Liver (tissue), 8 donors: ENCODE measurements at regions not wholly inside any gene's neighbourhood (a gene's known extent, or its start where the extent isn't known, plus 50 kb on each side); places are given as distances from the start of the nearest gene placed in this dataset.

Experiments
- DNase-seq: peaks from one replicate; pipeline ENCODE4 v3.0.0-alpha.2; 2017; ENCODE audit warnings: low spot score
- H3K27ac ChIP-seq, 2 donors: one replicate each; pipeline ENCODE4 v1.7.0; 2013; ENCODE audit warnings: inconsistent platforms in 2 of 2, low read length in 2 of 2, control low read depth in 1 of 2, low read depth in 1 of 2, mild to moderate bottlenecking in 1 of 2
- H3K27me3 ChIP-seq, 4 donors: one replicate each; pipeline versions ENCODE4 v1.6.1 to v1.7.0; 2013; ENCODE audit warnings: low read length in 3 of 4, inconsistent platforms in 1 of 4, mild to moderate bottlenecking in 1 of 4, moderate library complexity in 1 of 4; ENCODE audit not compliant: control insufficient read depth in 4 of 4, insufficient read depth in 4 of 4
- H3K36me3 ChIP-seq, 4 donors: one replicate each; pipeline versions ENCODE4 v1.6.1 to v1.7.0; 2013; ENCODE audit warnings: low read length in 3 of 4, mild to moderate bottlenecking in 3 of 4, low read depth in 1 of 4, moderate library complexity in 1 of 4; ENCODE audit not compliant: control insufficient read depth in 4 of 4, insufficient read depth in 3 of 4
- H3K4me1 ChIP-seq, 4 donors: one replicate each; pipeline versions ENCODE4 v1.6.1 to v1.7.0; 2013; ENCODE audit warnings: low read length in 3 of 4, mild to moderate bottlenecking in 3 of 4, moderate library complexity in 1 of 4; ENCODE audit not compliant: control insufficient read depth in 4 of 4, insufficient read depth in 4 of 4
- H3K4me3 ChIP-seq, 3 donors: one replicate each; pipeline versions ENCODE4 v1.6.1 to v1.7.0; 2013; ENCODE audit warnings: low read length in 3 of 3, control low read depth in 1 of 3, low read depth in 1 of 3, mild to moderate bottlenecking in 1 of 3
- H3K9ac ChIP-seq, 2 donors: one replicate each; pipeline ENCODE4 v1.7.0; 2013; ENCODE audit warnings: low read length in 2 of 2, mild to moderate bottlenecking in 2 of 2, moderate library complexity in 2 of 2, control low read depth in 1 of 2, low read depth in 1 of 2
- H3K9me3 ChIP-seq, 4 donors: one replicate each; pipeline versions ENCODE4 v1.6.1 to v1.7.0; 2013; ENCODE audit warnings: low read length in 3 of 4; ENCODE audit not compliant: control insufficient read depth in 4 of 4
- EGR1 ChIP-seq, 2 donors: IDR thresholded peaks; 2 replicates each; pipeline ENCODE4 v1.6.1; 2016 to 2018; ENCODE audit warnings: antibody characterized with exemption in 2 of 2, low read depth in 2 of 2
- FOXA1 ChIP-seq: IDR thresholded peaks from 2 replicates; pipeline ENCODE4 v1.6.1; 2016; ENCODE audit warnings: antibody characterized with exemption
- FOXA2 ChIP-seq: IDR thresholded peaks from 2 replicates; pipeline ENCODE4 v1.6.1; 2016; ENCODE audit warnings: antibody characterized with exemption
- GABPA ChIP-seq, 2 donors: IDR thresholded peaks in 1 of 2; conservative IDR thresholded peaks in 1 of 2; 2 replicates each; pipeline ENCODE4 v1.6.1; 2016; ENCODE audit warnings: antibody characterized with exemption in 2 of 2, mild to moderate bottlenecking in 1 of 2, moderate library complexity in 1 of 2
- HNF4A ChIP-seq, 2 donors: conservative IDR thresholded peaks; 2 replicates each; pipeline ENCODE4 v1.6.1; 2016; ENCODE audit warnings: antibody characterized with exemption in 2 of 2, mild to moderate bottlenecking in 2 of 2
- HNF4G ChIP-seq: IDR thresholded peaks from 2 replicates; pipeline ENCODE4 v1.6.1; 2016; ENCODE audit warnings: antibody characterized with exemption
- JUND ChIP-seq, 2 donors: IDR thresholded peaks; 2 replicates each; pipeline ENCODE4 v1.6.1; 2016; ENCODE audit warnings: antibody characterized with exemption in 2 of 2
- NR2F2 ChIP-seq: IDR thresholded peaks from 2 replicates; pipeline ENCODE4 v1.6.1; 2016; ENCODE audit warnings: antibody characterized with exemption
- RAD21 ChIP-seq, 2 donors: IDR thresholded peaks; 2 replicates each; pipeline ENCODE4 v1.6.1; 2016; ENCODE audit warnings: antibody characterized with exemption in 2 of 2, mild to moderate bottlenecking in 2 of 2
- RXRA ChIP-seq, 2 donors: IDR thresholded peaks; 2 replicates each; pipeline ENCODE4 v1.6.1; 2017 to 2018; ENCODE audit warnings: antibody characterized with exemption in 2 of 2, mild to moderate bottlenecking in 1 of 2
- SP1 ChIP-seq: IDR thresholded peaks from 2 replicates; pipeline ENCODE4 v1.6.1; 2018; ENCODE audit warnings: antibody characterized with exemption, mild to moderate bottlenecking
- TAF1 ChIP-seq: conservative IDR thresholded peaks from 2 replicates; pipeline ENCODE4 v1.6.1; 2016; ENCODE audit warnings: antibody characterized with exemption, mild to moderate bottlenecking
- YY1 ChIP-seq: IDR thresholded peaks from 2 replicates; pipeline ENCODE4 v1.6.1; 2016; ENCODE audit warnings: antibody characterized with exemption, mild to moderate bottlenecking
- WGBS: extraction: QIAGEN DNeasy Blood & Tissue Kit; methylation state at CpG from one replicate; pipeline ENCODE4 v1.1.7; 2013; 5-methylcytosine and 5-hydroxymethylcytosine counted together
- TF ChIP-seq, protein P1 (sequence below): fragments of 150-350 bp; IDR thresholded peaks from 2 replicates; pipeline ENCODE4 v1.5.1; 2017; ENCODE audit warnings: improper control_type of control experiment, low read depth, low read length; ENCODE audit not compliant: missing input control
- TF ChIP-seq, protein P2 (sequence below): IDR thresholded peaks from 2 replicates; pipeline ENCODE4 v1.6.1; 2016; ENCODE audit warnings: antibody characterized with exemption, mild to moderate bottlenecking
- TF ChIP-seq, protein P3 (sequence below): IDR thresholded peaks from 2 replicates; pipeline ENCODE4 v1.6.1; 2016; ENCODE audit warnings: antibody characterized with exemption
- TF ChIP-seq, protein P4 (sequence below): IDR thresholded peaks from 2 replicates; pipeline ENCODE4 v1.6.1; 2016; ENCODE audit warnings: antibody characterized with exemption
- TF ChIP-seq, protein P5 (sequence below): IDR thresholded peaks from 2 replicates; pipeline ENCODE4 v1.6.1; 2016; ENCODE audit warnings: antibody characterized with exemption
- donor health status: healthy.
- donor health status: healthy.
- donor health status: healthy.
- donor health status: healthy.
- donor health status: healthy.

DNA sequence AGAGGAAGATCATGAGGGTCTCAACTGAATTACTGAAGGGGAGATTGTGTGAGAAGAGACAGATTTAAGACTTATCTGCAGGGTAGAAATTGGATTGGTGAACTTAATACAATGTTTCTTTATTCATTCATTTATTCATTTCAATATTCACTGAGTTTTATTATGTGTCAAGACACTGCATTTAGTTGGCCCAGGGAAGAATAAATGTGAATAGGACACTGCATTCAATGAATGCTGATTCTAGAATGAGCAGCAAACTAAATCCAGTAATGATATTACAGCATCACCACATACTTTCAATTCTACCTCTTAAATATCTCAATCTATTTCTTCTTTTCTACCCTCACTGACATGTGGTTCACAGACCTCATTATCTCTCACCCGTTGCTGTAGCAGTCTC is 149.0 kb upstream of the TACR1 start:
- 66% methylated on average over 1 of the region's 1 CpG for WGBS
- Histone ChIP-seq H3K4me3 (no peak overlapping the region), H3K4me1 (no peaks in the 10 kb centered on the region), H3K27me3 (no peaks in the 10 kb centered on the region), H3K36me3 (no peaks in the 10 kb centered on the region), H3K27ac (no peak overlapping the region), H3K9me3 (no peaks in the 10 kb centered on the region), H3K9ac (no peak overlapping the region)
- no peak for DNase-seq
- TF ChIP-seq FOXA1 (no peak), RXRA (IDR thresholded peaks at IDR 0.05) (no peak), RAD21 (IDR thresholded peaks at IDR 0.05) (no peak)

DNA sequence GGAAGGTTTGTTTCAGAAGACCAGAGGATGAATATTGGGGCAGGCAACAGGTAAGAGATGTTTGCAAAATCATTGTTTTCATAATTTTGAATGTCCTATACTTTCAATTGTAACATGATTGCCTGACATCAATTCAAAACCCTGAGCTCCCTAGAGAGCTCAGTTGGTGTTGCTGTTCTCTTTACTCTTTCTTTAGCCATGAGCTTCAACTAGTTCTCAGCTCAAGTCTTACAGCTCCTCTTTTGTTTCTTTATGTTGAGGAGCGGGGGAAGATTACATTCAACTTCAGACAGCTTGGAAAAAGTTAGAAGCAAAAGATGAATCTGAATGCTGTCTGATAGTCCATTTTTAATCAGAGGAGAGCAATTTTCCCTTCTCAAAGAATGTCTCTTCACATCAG is 144.8 kb upstream of the TACR1 start:
- Histone ChIP-seq H3K27me3 (no peaks in the 10 kb centered on the region), H3K9ac (no peak overlapping the region), H3K9me3 (no peaks in the 10 kb centered on the region), H3K27ac (no peak overlapping the region), H3K4me3 (no peak overlapping the region), H3K4me1 (no peaks in the 10 kb centered on the region), H3K36me3 (no peaks in the 10 kb centered on the region)
- WGBS: 94% methylated on average over 1 of the region's 1 CpG
- no peak for TF ChIP-seq HNF4G
- TF ChIP-seq RAD21 (IDR thresholded peaks at IDR 0.05): no peak
- no peak for TF ChIP-seq TAF1
- TF ChIP-seq EGR1 (IDR thresholded peaks at IDR 0.05; ENCODE audit: low read depth in 2 of 2): no peak
- no peak for TF ChIP-seq HNF4A (conservative IDR thresholded peaks at IDR 0.05)
- no peak for TF ChIP-seq JUND (IDR thresholded peaks at IDR 0.05)
- TF ChIP-seq, protein P1, sequence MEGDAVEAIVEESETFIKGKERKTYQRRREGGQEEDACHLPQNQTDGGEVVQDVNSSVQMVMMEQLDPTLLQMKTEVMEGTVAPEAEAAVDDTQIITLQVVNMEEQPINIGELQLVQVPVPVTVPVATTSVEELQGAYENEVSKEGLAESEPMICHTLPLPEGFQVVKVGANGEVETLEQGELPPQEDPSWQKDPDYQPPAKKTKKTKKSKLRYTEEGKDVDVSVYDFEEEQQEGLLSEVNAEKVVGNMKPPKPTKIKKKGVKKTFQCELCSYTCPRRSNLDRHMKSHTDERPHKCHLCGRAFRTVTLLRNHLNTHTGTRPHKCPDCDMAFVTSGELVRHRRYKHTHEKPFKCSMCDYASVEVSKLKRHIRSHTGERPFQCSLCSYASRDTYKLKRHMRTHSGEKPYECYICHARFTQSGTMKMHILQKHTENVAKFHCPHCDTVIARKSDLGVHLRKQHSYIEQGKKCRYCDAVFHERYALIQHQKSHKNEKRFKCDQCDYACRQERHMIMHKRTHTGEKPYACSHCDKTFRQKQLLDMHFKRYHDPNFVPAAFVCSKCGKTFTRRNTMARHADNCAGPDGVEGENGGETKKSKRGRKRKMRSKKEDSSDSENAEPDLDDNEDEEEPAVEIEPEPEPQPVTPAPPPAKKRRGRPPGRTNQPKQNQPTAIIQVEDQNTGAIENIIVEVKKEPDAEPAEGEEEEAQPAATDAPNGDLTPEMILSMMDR: no peak
- TF ChIP-seq, protein P2, sequence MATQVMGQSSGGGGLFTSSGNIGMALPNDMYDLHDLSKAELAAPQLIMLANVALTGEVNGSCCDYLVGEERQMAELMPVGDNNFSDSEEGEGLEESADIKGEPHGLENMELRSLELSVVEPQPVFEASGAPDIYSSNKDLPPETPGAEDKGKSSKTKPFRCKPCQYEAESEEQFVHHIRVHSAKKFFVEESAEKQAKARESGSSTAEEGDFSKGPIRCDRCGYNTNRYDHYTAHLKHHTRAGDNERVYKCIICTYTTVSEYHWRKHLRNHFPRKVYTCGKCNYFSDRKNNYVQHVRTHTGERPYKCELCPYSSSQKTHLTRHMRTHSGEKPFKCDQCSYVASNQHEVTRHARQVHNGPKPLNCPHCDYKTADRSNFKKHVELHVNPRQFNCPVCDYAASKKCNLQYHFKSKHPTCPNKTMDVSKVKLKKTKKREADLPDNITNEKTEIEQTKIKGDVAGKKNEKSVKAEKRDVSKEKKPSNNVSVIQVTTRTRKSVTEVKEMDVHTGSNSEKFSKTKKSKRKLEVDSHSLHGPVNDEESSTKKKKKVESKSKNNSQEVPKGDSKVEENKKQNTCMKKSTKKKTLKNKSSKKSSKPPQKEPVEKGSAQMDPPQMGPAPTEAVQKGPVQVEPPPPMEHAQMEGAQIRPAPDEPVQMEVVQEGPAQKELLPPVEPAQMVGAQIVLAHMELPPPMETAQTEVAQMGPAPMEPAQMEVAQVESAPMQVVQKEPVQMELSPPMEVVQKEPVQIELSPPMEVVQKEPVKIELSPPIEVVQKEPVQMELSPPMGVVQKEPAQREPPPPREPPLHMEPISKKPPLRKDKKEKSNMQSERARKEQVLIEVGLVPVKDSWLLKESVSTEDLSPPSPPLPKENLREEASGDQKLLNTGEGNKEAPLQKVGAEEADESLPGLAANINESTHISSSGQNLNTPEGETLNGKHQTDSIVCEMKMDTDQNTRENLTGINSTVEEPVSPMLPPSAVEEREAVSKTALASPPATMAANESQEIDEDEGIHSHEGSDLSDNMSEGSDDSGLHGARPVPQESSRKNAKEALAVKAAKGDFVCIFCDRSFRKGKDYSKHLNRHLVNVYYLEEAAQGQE: no peak
- no peak for TF ChIP-seq NR2F2
- TF ChIP-seq, protein P3, sequence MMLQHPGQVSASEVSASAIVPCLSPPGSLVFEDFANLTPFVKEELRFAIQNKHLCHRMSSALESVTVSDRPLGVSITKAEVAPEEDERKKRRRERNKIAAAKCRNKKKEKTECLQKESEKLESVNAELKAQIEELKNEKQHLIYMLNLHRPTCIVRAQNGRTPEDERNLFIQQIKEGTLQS: no peak
- TF ChIP-seq GABPA (IDR thresholded peaks at IDR 0.05 in 1 of 2, conservative IDR thresholded peaks at IDR 0.05 in 1 of 2): no peak
- TF ChIP-seq, protein P4, sequence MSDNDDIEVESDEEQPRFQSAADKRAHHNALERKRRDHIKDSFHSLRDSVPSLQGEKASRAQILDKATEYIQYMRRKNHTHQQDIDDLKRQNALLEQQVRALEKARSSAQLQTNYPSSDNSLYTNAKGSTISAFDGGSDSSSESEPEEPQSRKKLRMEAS: no peak
- no peak for TF ChIP-seq YY1
- TF ChIP-seq, protein P5, sequence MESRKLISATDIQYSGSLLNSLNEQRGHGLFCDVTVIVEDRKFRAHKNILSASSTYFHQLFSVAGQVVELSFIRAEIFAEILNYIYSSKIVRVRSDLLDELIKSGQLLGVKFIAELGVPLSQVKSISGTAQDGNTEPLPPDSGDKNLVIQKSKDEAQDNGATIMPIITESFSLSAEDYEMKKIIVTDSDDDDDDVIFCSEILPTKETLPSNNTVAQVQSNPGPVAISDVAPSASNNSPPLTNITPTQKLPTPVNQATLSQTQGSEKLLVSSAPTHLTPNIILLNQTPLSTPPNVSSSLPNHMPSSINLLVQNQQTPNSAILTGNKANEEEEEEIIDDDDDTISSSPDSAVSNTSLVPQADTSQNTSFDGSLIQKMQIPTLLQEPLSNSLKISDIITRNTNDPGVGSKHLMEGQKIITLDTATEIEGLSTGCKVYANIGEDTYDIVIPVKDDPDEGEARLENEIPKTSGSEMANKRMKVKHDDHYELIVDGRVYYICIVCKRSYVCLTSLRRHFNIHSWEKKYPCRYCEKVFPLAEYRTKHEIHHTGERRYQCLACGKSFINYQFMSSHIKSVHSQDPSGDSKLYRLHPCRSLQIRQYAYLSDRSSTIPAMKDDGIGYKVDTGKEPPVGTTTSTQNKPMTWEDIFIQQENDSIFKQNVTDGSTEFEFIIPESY: no peak
- no peak for TF ChIP-seq RXRA (IDR thresholded peaks at IDR 0.05)
- TF ChIP-seq FOXA2: no peak
- TF ChIP-seq SP1: no peak
- TF ChIP-seq FOXA1: no peak
- DNase-seq: no peak
